ENCODE measurements at regions not wholly inside any gene's neighbourhood (a gene's known extent, or its start where the extent isn't known, plus 50 kb on each side); places are given as distances from the start of the nearest gene placed in this dataset.
A peak's percentile ranks its signal among the peaks of the same experiment; 100 is the strongest.

- no peak for DNase-seq (ENCODE audit: low read depth)
Observed at GRCh38 chr3:147030274-147030673, 376.1 kb downstream of the ZIC4 start.

- DNase-seq (ENCODE audit: low read depth) = no peak
Observed at GRCh38 chr3:147015334-147015733, 391.0 kb downstream of the ZIC4 start.

GRCh38 chr3:147008886-147009285 lies 397.5 kb downstream of the ZIC4 start:
- DNase-seq (ENCODE audit: low read depth) = peak; percentile 72

GRCh38 chr3:147008458-147008857 lies 397.9 kb downstream of the ZIC4 start:
- no peak for DNase-seq (ENCODE audit: low read depth)

GRCh38 chr3:147007736-147008245 lies 398.6 kb downstream of the ZIC4 start:
- DNase-seq (ENCODE audit: low read depth) = no peak

GRCh38 chr3:147002721-147003120 lies 397.6 kb upstream of the PLSCR5 start:
- no peak for DNase-seq (ENCODE audit: low read depth)

- no peak for DNase-seq (ENCODE audit: low read depth)
Observed at GRCh38 chr3:147000274-147000673, 395.1 kb upstream of the PLSCR5 start.

GRCh38 chr3:146991907-146992306 lies 386.8 kb upstream of the PLSCR5 start:
- no peak for DNase-seq (ENCODE audit: low read depth)

GRCh38 chr3:146975476-146975875 lies 370.3 kb upstream of the PLSCR5 start:
- no peak for DNase-seq (ENCODE audit: low read depth)

GRCh38 chr3:146975032-146975431 lies 369.9 kb upstream of the PLSCR5 start:
- no peak for DNase-seq (ENCODE audit: low read depth)

GRCh38 chr3:146974001-146974400 lies 368.9 kb upstream of the PLSCR5 start:
- no peak for DNase-seq (ENCODE audit: low read depth)

- DNase-seq (ENCODE audit: low read depth) = peak; percentile 77
Observed at GRCh38 chr3:146972726-146973125, 367.6 kb upstream of the PLSCR5 start.

- peak; percentile 80 for DNase-seq (ENCODE audit: low read depth)
Observed at GRCh38 chr3:146970236-146970635, 365.1 kb upstream of the PLSCR5 start.

GRCh38 chr3:146969356-146969755 lies 364.2 kb upstream of the PLSCR5 start:
- peak; percentile 75 for DNase-seq (ENCODE audit: low read depth)

- DNase-seq (ENCODE audit: low read depth) = peak; percentile 81
Observed at GRCh38 chr3:146968204-146968651, 363.1 kb upstream of the PLSCR5 start.

GRCh38 chr3:146967783-146968182 lies 362.6 kb upstream of the PLSCR5 start:
- DNase-seq (ENCODE audit: low read depth) = peak; percentile 51

GRCh38 chr3:146966124-146966523 lies 361.0 kb upstream of the PLSCR5 start:
- no peak for DNase-seq (ENCODE audit: low read depth)

GRCh38 chr3:146953511-146953981 lies 348.4 kb upstream of the PLSCR5 start:
- DNase-seq (ENCODE audit: low read depth) = peak; percentile 34

GRCh38 chr3:146948985-146949384 lies 343.8 kb upstream of the PLSCR5 start:
- DNase-seq (ENCODE audit: low read depth) = no peak

- DNase-seq (ENCODE audit: low read depth) = no peak
Observed at GRCh38 chr3:146948186-146948585, 343.0 kb upstream of the PLSCR5 start.

GRCh38 chr3:146929696-146930095 lies 324.6 kb upstream of the PLSCR5 start:
- DNase-seq (ENCODE audit: low read depth) = peak; percentile 5

- DNase-seq (ENCODE audit: low read depth) = no peak
Observed at GRCh38 chr3:146928421-146929059, 323.4 kb upstream of the PLSCR5 start.

GRCh38 chr3:146921693-146922092 lies 316.5 kb upstream of the PLSCR5 start:
- no peak for DNase-seq (ENCODE audit: low read depth)

GRCh38 chr3:146914409-146914808 lies 309.3 kb upstream of the PLSCR5 start:
- DNase-seq (ENCODE audit: low read depth) = no peak
